ENCODE measurements at regions not wholly inside any gene's neighbourhood (a gene's known extent, or its start where the extent isn't known, plus 50 kb on each side); places are given as distances from the start of the nearest gene placed in this dataset.

GRCh38 chr2:150937030-150937429 is 324.6 kb downstream of the RBM43 start:
- BruUV-seq (replicated peaks): no TSS peak
- no peak overlapping the region for H2AFZ ChIP-seq (ENCODE audit: low read depth, low read length, poor library complexity, severe bottlenecking)
- no peaks in the 10 kb centered on the region for H3K79me2 ChIP-seq (ENCODE audit: insufficient read depth, low read length)
- ATAC-seq (no peak), DNase-seq (ENCODE audit: low read depth, low spot score) (no peak)
- ChIA-PET POLR2A (no interaction called here), CTCF (no interaction called here), RAD21 (ENCODE audit: low non-redundant PET in 1 of 2, low total read pairs in 2 of 2, uncharacterized antibody in 2 of 2, unreplicated experiment in 2 of 2) (no interaction called here)
- no peaks in the 10 kb centered on the region for H3K9me2 ChIP-seq (ENCODE audit: insufficient read depth)
- intact Hi-C loops (cut with micrococcal nuclease): no loop called here
- TF ChIP-seq YY1 (IDR thresholded peaks at IDR 0.05; ENCODE audit: extremely low read depth, insufficient replicate concordance, low read depth, low read length) (no peak), POLR2AphosphoS5 (IDR thresholded peaks at IDR 0.05; ENCODE audit: low read depth, low read length) (no peak), RAD21 (IDR thresholded peaks at IDR 0.05; ENCODE audit: low read depth) (no peak), EZH2 (IDR thresholded peaks at IDR 0.05) (no peak), JUND (IDR thresholded peaks at IDR 0.05) (no peak), REST (IDR thresholded peaks at IDR 0.05; ENCODE audit: low read depth) (no peak), SP1 (IDR thresholded peaks at IDR 0.05; ENCODE audit: low read depth) (no peak), ATF3 (IDR thresholded peaks at IDR 0.05) (no peak), CBX3 (IDR thresholded peaks at IDR 0.05; ENCODE audit: low read depth) (no peak), TCF7L2 (IDR thresholded peaks at IDR 0.05; ENCODE audit: borderline replicate concordance, extremely low read depth, insufficient read depth, insufficient read length) (no peak), FOSL1 (IDR thresholded peaks at IDR 0.05; ENCODE audit: low read depth) (no peak), MAX (IDR thresholded peaks at IDR 0.05) (no peak), EZH2phosphoT487 (IDR thresholded peaks at IDR 0.05; ENCODE audit: borderline replicate concordance) (no peak), ELF1 (IDR thresholded peaks at IDR 0.05; ENCODE audit: borderline replicate concordance, low read depth) (no peak), SIN3A (IDR thresholded peaks at IDR 0.05; ENCODE audit: low read depth) (no peak)
- TF ChIP-seq, protein P1, sequence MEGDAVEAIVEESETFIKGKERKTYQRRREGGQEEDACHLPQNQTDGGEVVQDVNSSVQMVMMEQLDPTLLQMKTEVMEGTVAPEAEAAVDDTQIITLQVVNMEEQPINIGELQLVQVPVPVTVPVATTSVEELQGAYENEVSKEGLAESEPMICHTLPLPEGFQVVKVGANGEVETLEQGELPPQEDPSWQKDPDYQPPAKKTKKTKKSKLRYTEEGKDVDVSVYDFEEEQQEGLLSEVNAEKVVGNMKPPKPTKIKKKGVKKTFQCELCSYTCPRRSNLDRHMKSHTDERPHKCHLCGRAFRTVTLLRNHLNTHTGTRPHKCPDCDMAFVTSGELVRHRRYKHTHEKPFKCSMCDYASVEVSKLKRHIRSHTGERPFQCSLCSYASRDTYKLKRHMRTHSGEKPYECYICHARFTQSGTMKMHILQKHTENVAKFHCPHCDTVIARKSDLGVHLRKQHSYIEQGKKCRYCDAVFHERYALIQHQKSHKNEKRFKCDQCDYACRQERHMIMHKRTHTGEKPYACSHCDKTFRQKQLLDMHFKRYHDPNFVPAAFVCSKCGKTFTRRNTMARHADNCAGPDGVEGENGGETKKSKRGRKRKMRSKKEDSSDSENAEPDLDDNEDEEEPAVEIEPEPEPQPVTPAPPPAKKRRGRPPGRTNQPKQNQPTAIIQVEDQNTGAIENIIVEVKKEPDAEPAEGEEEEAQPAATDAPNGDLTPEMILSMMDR (IDR thresholded peaks at IDR 0.05 in 2 of 3, conservative IDR thresholded peaks at IDR 0.05 in 1 of 3; ENCODE audit: borderline replicate concordance in 1 of 3, insufficient read depth in 1 of 3, low read depth in 2 of 3, low read length in 2 of 3): no peak
- no peaks in the 10 kb centered on the region for H4K20me1 ChIP-seq (ENCODE audit: insufficient read depth)
- H3K36me3 ChIP-seq (ENCODE audit: control insufficient read depth in 1 of 2, insufficient read depth in 2 of 2, low read length in 2 of 2): no peaks in the 10 kb centered on the region
- no peak overlapping the region for H3K4me2 ChIP-seq (ENCODE audit: low read length)
- no peaks in the 10 kb centered on the region for H3K27me3 ChIP-seq (ENCODE audit: insufficient read depth, low read length)
- H3K4me1 ChIP-seq (ENCODE audit: control insufficient read depth in 1 of 2, insufficient read depth in 2 of 2, low read length in 2 of 2): no peaks in the 10 kb centered on the region
- H3K4me3 ChIP-seq (replicated peaks in 1 of 2; ENCODE audit: low read depth in 1 of 2, low read length in 2 of 2): no peak overlapping the region
- H3K9me3 ChIP-seq (ENCODE audit: control insufficient read depth in 1 of 2, insufficient read depth in 1 of 2, low read depth in 1 of 2, low read length in 2 of 2): no peaks in the 10 kb centered on the region
- H3K27ac ChIP-seq (ENCODE audit: low read depth, low read length): no peak overlapping the region
- H3K9ac ChIP-seq (ENCODE audit: low read length): no peak overlapping the region
